OCI-LY7 (cell line): ENCODE measurements at regions not wholly inside any gene's neighbourhood (a gene's known extent, or its start where the extent isn't known, plus 50 kb on each side); places are given as distances from the start of the nearest gene placed in this dataset.

Experiments
- CTCF ChIP-seq: fragments of 200-600 bp; sonication (generic); conservative IDR thresholded peaks from 2 replicates; pipeline ENCODE4 v1.5.1; 2014; ENCODE audit warnings: mild to moderate bottlenecking, antibody characterized with exemption, low read length, moderate library complexity, mixed read lengths
- EZH2phosphoT487 ChIP-seq: fragments of 200-600 bp; sonication (generic); IDR thresholded peaks from 2 replicates; pipeline ENCODE4 v1.6.1; 2018; ENCODE audit warnings: low read depth, borderline replicate concordance, mild to moderate bottlenecking, mixed run types, antibody characterized with exemption, low read length, moderate library complexity, mixed read lengths

GRCh38 chr3:164416491-164417222, 661.6 kb downstream of the SI start:
- TF ChIP-seq CTCF (no peak), EZH2phosphoT487 (no peak)
